ENCODE measurements at regions not wholly inside any gene's neighbourhood (a gene's known extent, or its start where the extent isn't known, plus 50 kb on each side); places are given as distances from the start of the nearest gene placed in this dataset.

DNA sequence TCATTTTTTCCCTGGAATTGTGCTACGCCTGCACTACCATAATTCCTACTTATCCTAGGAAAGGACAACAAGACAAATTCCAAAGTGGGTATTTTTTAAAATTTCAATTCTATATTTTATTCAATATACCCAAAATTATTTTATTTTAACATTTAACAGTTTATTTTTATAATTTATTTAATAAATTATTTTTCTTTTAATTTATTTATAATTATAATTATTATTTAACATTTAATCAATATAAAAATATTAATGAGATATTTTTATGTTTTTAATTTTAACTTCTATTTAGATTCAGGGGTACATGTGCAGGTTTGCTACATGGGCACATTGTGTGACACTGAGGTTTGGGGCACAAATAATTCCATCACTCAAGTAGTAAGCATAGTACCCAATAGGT, 65.6 kb upstream of the VSTM2A start (continued):
- TF ChIP-seq, protein P1, sequence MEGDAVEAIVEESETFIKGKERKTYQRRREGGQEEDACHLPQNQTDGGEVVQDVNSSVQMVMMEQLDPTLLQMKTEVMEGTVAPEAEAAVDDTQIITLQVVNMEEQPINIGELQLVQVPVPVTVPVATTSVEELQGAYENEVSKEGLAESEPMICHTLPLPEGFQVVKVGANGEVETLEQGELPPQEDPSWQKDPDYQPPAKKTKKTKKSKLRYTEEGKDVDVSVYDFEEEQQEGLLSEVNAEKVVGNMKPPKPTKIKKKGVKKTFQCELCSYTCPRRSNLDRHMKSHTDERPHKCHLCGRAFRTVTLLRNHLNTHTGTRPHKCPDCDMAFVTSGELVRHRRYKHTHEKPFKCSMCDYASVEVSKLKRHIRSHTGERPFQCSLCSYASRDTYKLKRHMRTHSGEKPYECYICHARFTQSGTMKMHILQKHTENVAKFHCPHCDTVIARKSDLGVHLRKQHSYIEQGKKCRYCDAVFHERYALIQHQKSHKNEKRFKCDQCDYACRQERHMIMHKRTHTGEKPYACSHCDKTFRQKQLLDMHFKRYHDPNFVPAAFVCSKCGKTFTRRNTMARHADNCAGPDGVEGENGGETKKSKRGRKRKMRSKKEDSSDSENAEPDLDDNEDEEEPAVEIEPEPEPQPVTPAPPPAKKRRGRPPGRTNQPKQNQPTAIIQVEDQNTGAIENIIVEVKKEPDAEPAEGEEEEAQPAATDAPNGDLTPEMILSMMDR (IDR thresholded peaks at IDR 0.05; ENCODE audit: control extremely low read depth in 1 of 3, insufficient read depth in 1 of 3, low read depth in 1 of 3, low read length in 3 of 3): no peak
- TF ChIP-seq SIRT6 (IDR thresholded peaks at IDR 0.05; ENCODE audit: low read length) (no peak), YY1 (IDR thresholded peaks at IDR 0.05; ENCODE audit: low read depth, low read length) (no peak), ZNF274 (IDR thresholded peaks at IDR 0.05; ENCODE audit: borderline replicate concordance, extremely low read depth, low read length) (no peak), BRCA1 (IDR thresholded peaks at IDR 0.05; ENCODE audit: low read depth, low read length) (no peak), ASH2L (IDR thresholded peaks at IDR 0.05; ENCODE audit: low read length) (no peak)

Measured in H1 (cell line).